DMS153 treated with DMSO at 0.1 percent for 48 hours (cell line): ENCODE measurements at regions not wholly inside any gene's neighbourhood (a gene's known extent, or its start where the extent isn't known, plus 50 kb on each side); places are given as distances from the start of the nearest gene placed in this dataset.
"Not testable (repeated sequence)": the region's sequence is repeated elsewhere in the genome, so short reads cannot be mapped to it uniquely, and the experiment has no call there.

ENCODE experiments used
- DNase-seq: peaks from one replicate; lab custom pipeline; 2025; ENCODE audit not compliant: unreplicated experiment; lab: John Stamatoyannopoulos, UW

DNA sequence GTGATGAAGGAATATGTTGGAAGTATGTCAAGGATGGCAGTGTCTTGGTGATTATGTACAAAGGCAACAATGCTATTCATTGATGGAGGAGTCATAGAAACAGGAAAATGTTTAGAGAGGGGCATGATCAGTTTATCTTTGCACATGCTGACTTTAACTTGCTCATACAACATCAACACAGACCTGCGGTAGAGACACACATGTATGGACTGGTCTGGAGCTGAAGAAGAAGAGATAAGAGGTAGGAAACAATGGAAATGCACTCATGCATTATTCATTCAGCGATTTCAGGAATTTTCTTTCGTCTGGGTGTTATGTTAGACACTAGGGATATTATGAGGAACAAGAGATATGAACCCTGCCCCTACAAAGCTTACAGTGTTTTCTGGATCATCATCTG, 1252.3 kb upstream of the TENM3 start:
- no peak for DNase-seq

- DNase-seq = no peak
Observed at GRCh38 chr4:180993244-180993836, 1249.9 kb upstream of the TENM3 start.

DNA sequence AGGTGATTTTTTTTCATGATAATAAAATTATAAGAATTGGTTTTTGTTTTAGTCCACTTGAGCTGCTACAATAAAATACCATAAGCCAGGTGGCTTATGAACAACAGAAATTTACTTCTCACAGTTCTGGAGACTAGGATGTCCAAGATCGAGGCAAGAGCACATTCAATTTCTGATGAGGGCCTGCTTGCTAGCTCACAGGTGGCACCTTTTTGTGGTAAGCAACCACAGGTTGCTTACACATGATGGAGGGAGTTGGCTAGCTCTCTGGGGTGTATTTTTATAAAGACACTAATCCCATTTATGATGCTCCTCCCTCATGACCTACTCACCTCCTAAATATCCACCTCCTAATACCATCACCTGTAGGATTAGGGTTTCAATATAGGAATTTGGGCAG, 1248.5 kb upstream of the TENM3 start:
- no peak for DNase-seq

GRCh38 chr4:180999217-180999616, 1244.0 kb upstream of the TENM3 start:
- DNase-seq = peak; percentile 22

- DNase-seq = no peak
Observed at GRCh38 chr4:181004056-181004455, 1239.1 kb upstream of the TENM3 start.

DNA sequence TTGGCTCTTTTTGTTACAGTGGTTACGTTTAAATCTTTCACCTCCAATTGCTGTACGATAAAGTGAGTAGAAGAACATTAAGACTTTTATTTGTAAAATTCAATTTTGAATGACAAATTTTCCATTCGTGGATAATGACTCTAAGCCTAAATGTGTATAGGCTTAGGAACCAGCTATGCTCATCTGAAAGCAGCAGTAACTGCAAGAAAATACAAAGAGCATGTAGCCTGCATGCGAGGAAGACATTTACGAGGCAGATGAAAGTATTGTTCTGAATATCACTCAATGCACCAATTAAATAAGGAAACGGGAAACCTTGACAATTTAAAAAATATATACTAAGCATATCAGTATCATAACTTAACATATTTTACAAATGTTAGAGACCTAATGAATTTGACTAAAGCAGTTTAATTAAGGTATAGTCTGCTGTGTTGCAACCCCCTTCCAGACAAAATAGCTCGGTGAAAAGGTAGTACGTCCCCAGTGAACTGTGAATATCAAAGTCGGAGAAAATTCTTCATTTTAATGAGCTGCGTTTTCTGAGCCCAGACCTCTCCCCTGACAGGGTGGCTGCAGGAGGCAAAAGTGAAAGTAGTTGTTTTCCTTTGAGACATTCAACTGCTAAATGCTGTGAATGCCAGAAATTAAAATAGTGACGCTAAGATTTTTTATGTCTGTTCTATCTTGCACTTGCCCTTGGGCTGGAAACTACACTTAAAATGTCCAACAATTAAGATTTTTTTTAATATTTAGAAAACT, 1236.5 kb upstream of the TENM3 start:
- no peak for DNase-seq

DNA sequence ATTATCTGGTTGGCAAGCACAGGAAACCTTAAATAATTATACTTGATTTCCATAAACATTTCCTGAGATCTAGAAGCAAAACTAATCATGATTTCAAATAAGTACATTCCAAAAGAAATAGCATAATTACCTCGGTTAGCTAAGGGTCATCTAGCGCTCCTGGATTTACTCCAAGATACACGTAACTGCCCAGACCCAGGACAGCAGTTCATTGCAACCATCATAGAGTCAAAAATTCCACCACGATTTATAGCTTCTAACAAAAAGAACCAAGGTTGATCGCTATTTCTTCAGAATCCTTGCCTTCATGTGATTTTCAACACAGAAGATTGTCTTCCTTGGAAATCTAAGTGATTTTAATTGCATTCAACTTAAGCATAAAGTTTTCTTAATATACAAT, 1235.5 kb upstream of the TENM3 start:
- DNase-seq = no peak

DNA sequence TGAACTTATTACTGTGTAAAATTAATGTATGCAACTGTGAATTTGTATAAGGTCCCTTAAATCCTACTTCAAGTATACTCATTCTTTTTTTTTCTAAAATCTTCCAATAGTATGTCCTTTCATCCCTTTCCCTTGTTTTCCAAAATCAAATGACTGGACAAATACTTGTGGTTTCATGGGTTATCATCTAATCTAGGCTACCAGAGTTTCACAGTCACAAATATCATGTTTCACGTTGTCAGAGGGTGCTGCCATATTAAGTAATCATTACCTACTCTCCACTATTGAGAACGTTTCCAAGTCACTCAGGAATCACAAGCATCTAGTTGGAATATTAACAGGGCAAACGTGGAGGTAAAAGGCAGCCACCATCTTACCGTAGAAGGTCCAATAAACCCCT, 1235.0 kb upstream of the TENM3 start:
- no peak for DNase-seq

- no peak for DNase-seq
Observed at GRCh38 chr4:181013162-181013561, 1230.0 kb upstream of the TENM3 start.

GRCh38 chr4:181017038-181017437, 1226.2 kb upstream of the TENM3 start:
- no peak for DNase-seq

DNA sequence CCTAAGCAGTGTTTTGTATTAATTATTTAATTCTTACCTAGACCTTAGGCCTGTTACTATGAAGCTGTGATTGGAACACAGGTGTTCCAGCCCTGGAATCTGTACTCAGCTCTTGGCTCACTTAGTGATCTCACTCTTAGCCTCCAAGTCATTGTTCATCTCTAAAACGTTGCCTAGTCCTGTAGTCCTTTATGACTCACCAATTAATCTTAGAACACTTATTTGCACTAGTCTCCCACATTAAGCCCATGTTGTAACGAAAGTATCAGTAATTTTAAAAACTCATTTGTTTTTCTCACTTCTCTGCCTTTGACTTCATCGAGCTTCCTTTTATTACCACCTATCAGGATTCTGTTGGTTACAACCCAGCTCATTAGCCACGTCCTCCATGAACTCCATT, 1224.7 kb upstream of the TENM3 start:
- DNase-seq = no peak

GRCh38 chr4:181018913-181019312, 1224.3 kb upstream of the TENM3 start:
- no peak for DNase-seq

DNA sequence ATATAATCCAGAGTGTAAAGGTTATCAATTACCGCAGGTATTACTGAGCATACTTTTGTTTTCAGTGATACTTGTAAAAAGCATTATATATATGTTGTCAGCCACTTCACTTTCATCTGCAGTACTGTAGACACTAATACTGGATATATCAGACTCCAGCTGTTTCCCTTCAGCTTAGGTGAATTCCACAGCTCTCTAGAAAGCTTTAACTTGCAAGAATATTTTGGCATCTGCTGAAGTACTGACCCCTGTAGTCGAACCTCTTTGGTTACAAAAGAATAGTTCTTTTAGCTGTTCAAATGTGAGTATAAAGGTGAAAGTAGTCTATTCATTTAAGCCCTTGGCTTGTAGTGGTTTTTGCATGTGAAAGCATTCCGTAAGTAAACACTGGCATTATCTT, 1222.7 kb upstream of the TENM3 start:
- DNase-seq = no peak

- DNase-seq = no peak
Observed at GRCh38 chr4:181021213-181021612, 1222.0 kb upstream of the TENM3 start.

DNA sequence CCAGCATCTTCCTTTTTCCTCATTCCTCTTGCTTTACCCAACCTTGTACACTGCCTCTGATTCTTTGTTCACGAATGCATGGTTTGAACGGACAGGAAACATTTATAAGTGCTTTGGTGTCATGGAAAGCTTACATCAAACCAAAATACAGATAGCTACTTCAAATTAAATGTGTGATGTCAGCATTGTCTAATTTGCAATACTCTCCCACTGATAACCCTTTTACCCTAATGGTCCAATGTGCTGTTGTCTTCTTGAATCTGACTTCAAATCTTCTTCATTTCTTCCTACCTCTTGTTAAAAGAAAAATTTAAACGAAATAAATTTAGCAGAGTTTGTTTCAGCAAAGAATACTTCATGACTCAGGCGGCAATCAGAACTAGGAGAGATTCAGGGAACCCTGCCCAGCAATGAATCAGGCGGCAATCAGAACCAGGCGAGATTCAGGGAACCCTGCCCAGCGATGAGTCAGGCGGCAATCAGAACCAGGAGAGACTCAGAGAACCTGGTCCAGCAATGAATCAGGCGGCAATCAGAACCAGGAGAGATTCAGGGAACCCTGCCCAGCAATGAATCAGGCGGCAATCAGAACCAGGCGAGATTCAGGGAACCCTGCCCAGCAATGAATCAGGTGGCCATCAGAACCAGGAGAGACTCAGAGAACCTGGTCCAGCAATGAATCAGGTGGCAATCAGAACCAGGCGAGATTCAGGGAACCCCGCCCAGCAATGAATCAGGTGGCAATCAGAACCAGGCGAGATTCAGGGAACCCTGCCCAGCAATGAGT, 1212.9 kb upstream of the TENM3 start:
- not testable (repeated sequence) for DNase-seq

DNA sequence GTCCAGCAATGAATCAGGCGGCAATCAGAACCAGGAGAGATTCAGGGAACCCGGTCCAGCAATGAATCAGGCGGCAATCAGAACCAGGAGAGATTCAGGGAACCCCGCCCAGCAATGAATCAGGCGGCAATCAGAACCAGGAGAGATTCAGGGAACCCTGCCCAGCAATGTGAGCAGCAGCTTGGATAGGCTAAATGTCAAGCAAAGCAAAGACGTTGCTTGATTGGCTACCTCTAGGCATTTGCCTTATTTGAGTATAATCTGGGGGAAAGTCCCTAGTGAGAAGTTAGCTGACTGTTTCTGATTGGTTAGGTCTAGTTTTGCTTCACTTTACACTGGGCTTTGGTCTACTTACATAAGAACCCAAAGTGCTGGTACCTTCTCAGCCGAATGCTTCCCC, 1212.2 kb upstream of the TENM3 start:
- no peak for DNase-seq

GRCh38 chr4:181043486-181043885, 1199.7 kb upstream of the TENM3 start:
- DNase-seq = no peak

GRCh38 chr4:181046809-181047208, 1196.4 kb upstream of the TENM3 start:
- no peak for DNase-seq

DNA sequence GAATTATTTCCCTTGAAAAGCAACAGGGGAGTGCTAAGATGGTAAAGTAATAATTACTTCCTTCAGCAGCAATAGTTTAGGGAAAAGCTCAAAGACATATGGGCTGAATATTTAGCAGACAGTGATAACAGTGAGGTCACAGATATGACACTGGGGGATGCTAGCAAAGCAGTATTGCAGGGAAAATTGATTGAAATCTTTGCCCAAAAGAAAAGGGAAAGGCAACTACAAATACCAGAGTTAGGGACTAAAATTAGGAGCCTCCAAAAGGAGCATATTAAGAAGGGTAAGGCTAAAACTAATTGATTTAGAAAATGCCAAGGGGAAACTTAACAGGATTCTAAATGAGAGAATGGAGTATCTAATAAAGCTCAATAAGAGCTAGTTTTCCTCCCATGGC, 1191.3 kb upstream of the TENM3 start:
- DNase-seq = no peak

GRCh38 chr4:181061787-181062186, 1181.4 kb upstream of the TENM3 start:
- no peak for DNase-seq

DNA sequence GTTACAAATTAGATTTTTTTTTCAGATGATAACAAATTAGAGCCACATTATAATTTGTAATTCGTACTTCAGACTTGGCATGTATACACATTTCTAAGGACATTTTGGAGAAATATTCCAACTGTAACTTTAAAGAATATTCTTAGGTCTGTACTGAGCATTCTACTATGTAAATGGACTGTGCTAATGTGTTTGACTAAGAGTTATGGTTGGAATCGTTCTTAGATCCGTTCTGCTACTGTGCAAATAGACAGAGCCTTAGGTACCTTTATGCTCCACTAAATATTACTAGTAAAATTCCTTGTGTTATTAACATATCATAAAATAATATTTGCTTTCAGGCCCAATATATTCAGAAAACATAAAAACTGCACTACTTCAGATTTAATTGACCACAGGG, 1180.0 kb upstream of the TENM3 start:
- no peak for DNase-seq

DNA sequence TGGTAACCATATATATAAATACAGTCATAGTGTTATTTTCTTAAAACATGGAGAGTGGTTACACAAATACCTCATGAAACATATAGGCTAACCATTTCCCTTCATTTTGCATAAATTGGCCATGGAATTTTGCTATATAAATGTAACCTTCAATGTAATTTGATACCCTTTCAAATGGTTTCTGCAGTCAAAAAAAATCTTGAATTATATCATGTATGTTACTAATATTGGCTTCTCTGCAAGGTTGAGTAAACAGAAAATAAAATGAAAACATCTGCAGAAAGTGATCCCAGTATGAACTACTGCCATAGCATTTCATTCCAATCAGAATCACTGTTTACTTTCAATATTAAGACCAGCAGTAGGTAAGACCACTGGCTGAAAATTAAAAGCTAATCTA, 1165.9 kb upstream of the TENM3 start:
- DNase-seq = no peak
